Upper lobe of left lung (tissue), 6 donors: ENCODE measurements at regions not wholly inside any gene's neighbourhood (a gene's known extent, or its start where the extent isn't known, plus 50 kb on each side); places are given as distances from the start of the nearest gene placed in this dataset.
A peak's percentile ranks its signal among the peaks of the same experiment; 100 is the strongest.

Experiments used
- ATAC-seq, 2 donors: fragments of 200-7000 bp; cut with Tn5 transposase; one replicate each; pipeline ENCODE4 v1.9.1; 2022; ENCODE audit warnings: mild to moderate bottlenecking in 2 of 2, moderate library complexity in 2 of 2; ENCODE audit not compliant: low FRiP score in 2 of 2
- DNase-seq, 2 donors: peaks; one replicate each; pipeline ENCODE4 v3.0.0-alpha.2; 2019 to 2020
- H3K27ac ChIP-seq, 4 donors: fragments of 200-600 bp; sonication (generic); one replicate each; pipeline ENCODE4 v1.5.1; 2016 to 2019
- H3K27me3 ChIP-seq, 4 donors: fragments of 200-600 bp; sonication (generic); one replicate each; pipeline ENCODE4 v1.5.1; 2017 to 2019
- H3K36me3 ChIP-seq, 4 donors: fragments of 200-600 bp; sonication (generic); one replicate each; pipeline ENCODE4 v1.5.1; 2016 to 2019
- H3K4me1 ChIP-seq, 4 donors: fragments of 200-600 bp; sonication (generic); one replicate each; pipeline ENCODE4 v1.5.1; 2018 to 2019
- H3K4me3 ChIP-seq, 4 donors: fragments of 200-600 bp; sonication (generic); one replicate each; pipeline ENCODE4 v1.5.1; 2017 to 2019; ENCODE audit warnings: mild to moderate bottlenecking in 2 of 4, moderate library complexity in 1 of 4
- H3K9me3 ChIP-seq, 4 donors: fragments of 200-600 bp; sonication (generic); one replicate each; pipeline ENCODE4 v1.5.1; 2018 to 2019
- CTCF ChIP-seq, 6 experiments: fragments of 450-650 bp in 4 of 6; fragments of 200-600 bp in 2 of 6; sonication (generic) in 2 of 6; IDR thresholded peaks; one replicate each; pipeline ENCODE4 v1.5.1; 2016 to 2019; ENCODE audit warnings: antibody characterized with exemption in 6 of 6
- EP300 ChIP-seq, 4 donors: sonication (generic); formaldehyde crosslinking; IDR thresholded peaks; one replicate each; pipeline ENCODE4 v1.5.1; 2017; ENCODE audit warnings: antibody characterized with exemption in 4 of 4, control low read depth in 2 of 4
- POLR2A ChIP-seq, 4 donors: fragments of 450-650 bp; IDR thresholded peaks; one replicate each; pipeline ENCODE4 v1.5.1; 2016 to 2017; ENCODE audit warnings: antibody characterized with exemption in 4 of 4, mild to moderate bottlenecking in 2 of 4
- POLR2AphosphoS5 ChIP-seq, 2 donors: sonication (generic); formaldehyde crosslinking; IDR thresholded peaks; one replicate each; pipeline ENCODE4 v1.5.1; 2017; ENCODE audit warnings: antibody characterized with exemption in 2 of 2
- WGBS, 2 donors: methylation state at CpG; one replicate each; pipeline ENCODE4 v1.1.5; 2017 to 2018; 5-methylcytosine and 5-hydroxymethylcytosine counted together
- donor health status: DM: no; HTN: no; CAD: no; lungs with moderate emphysema.
- donor health status: DM: no; HTN: yes; CAD: no; lungs with severe emphysema.

DNA sequence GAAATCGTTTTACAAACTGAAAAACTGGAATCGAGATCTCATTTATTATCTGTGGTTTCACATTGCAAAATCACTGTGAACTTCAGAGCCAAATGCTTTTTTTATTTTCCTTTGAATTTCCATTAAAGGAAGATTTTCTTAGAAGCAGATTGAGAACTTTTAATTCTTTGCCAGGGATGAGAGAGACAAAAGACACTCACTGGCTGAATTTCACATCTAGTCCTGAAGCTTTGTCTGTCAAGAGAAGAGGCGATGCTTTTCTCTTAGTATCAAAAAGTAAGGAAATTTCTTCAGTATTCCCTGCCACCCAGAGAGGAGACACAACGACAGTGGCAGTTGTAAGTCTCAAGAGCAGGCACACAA, 141.8 kb downstream of the TMEM200A start:
- Histone ChIP-seq H3K4me1 (no peaks in the 10 kb centered on the region), H3K27me3 (no peaks in the 10 kb centered on the region), H3K4me3 (no peak overlapping the region), H3K27ac (no peak overlapping the region), H3K36me3 (no peaks in the 10 kb centered on the region), H3K9me3 (no peaks in the 10 kb centered on the region)
- no peak for TF ChIP-seq CTCF (IDR thresholded peaks at IDR 0.05)
- TF ChIP-seq POLR2A (IDR thresholded peaks at IDR 0.05) = no peak
- no peak for TF ChIP-seq POLR2AphosphoS5 (IDR thresholded peaks at IDR 0.05)
- TF ChIP-seq EP300 (IDR thresholded peaks at IDR 0.05) = no peak
- ATAC-seq (peak in 1 of 2 donors; percentile 26), DNase-seq (no peak)
- WGBS, 2 donors = 71 to 75% methylated on average over 4 of the region's 4 CpGs

DNA sequence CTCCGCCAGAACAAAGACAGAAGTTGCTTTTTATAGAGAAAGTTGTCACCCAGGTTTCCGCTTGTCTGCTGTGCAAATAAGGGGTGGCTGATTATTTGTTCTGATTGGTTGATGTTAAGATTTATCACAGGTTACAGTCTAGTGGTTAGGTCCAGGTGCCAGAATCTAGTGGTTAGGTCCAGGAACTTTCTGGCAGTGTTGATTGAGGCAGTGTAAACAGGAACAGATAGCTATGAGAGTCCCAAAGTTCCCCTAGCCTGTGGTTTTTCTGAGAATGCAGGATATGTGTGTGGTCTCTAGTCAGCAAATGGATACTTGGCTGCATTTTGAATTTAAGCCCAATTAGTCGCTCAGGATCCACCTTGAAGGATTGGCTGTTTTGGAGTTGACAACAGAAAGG, 148.0 kb downstream of the TMEM200A start:
- DNase-seq (no peak), ATAC-seq (peak in 1 of 2 donors; percentile 39)
- peaks cover 0 to 2% (median 0%) of the 10 kb centered on the region in 4 donors for H3K4me1 ChIP-seq
- no peaks in the 10 kb centered on the region for H3K36me3 ChIP-seq
- WGBS, 2 donors = 32 to 51% methylated on average over 3 of the region's 3 CpGs
- H3K27me3 ChIP-seq = no peaks in the 10 kb centered on the region
- H3K4me3 ChIP-seq = no peak overlapping the region
- TF ChIP-seq POLR2AphosphoS5 (IDR thresholded peaks at IDR 0.05) = peak in 1 of 2 donors; percentile 13
- TF ChIP-seq CTCF (IDR thresholded peaks at IDR 0.05) = no peak
- TF ChIP-seq EP300 (IDR thresholded peaks at IDR 0.05) = no peak
- TF ChIP-seq POLR2A (IDR thresholded peaks at IDR 0.05) = no peak
- no peaks in the 10 kb centered on the region for H3K9me3 ChIP-seq
- no peak overlapping the region for H3K27ac ChIP-seq

DNA sequence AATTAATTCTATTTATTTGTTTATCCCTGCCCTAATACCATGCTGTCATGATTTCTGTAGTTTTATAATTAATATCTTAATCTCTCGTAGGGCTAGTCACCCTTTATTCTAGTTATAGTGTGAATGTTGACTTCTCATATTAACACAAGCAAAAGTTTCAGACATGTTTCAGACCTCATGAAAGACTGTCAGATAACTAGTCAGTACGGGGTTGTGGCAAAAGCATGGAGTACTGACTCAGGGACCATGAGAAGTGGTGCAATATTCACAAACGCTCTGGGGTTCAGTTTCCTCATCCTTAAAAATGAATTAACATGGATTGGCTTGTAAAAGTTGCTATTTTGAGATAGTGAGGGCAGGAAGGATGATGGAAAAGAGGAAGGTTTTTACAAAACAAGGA, 148.9 kb downstream of the TMEM200A start:
- DNase-seq = no peak

GRCh38 chr6:130515306-130515705, 149.5 kb downstream of the TMEM200A start:
- WGBS, 2 donors = 87 to 88% methylated on average over 4 of the region's 4 CpGs
- no peak for ATAC-seq

More for the DNA sequence above, 148.9 kb downstream of the TMEM200A start:
- H3K9me3 ChIP-seq = no peaks in the 10 kb centered on the region
- no peak overlapping the region for H3K4me3 ChIP-seq
- 72 to 81% methylated on average over 3 of the region's 3 CpGs for WGBS, 2 donors
- H3K27me3 ChIP-seq = no peaks in the 10 kb centered on the region
- no peak for TF ChIP-seq CTCF (IDR thresholded peaks at IDR 0.05)
- no peak for TF ChIP-seq POLR2AphosphoS5 (IDR thresholded peaks at IDR 0.05)
- TF ChIP-seq POLR2A (IDR thresholded peaks at IDR 0.05) = no peak
- TF ChIP-seq EP300 (IDR thresholded peaks at IDR 0.05) = no peak
- no peak overlapping the region for H3K27ac ChIP-seq
- no peak for ATAC-seq
- H3K36me3 ChIP-seq = no peaks in the 10 kb centered on the region
- H3K4me1 ChIP-seq = peaks cover 0 to 2% (median 0%) of the 10 kb centered on the region in 4 donors

More at GRCh38 chr6:130515306-130515705, 149.5 kb downstream of the TMEM200A start:
- H3K27ac ChIP-seq = no peak overlapping the region
- no peaks in the 10 kb centered on the region for H3K36me3 ChIP-seq
- peaks cover 0 to 2% (median 0%) of the 10 kb centered on the region in 4 donors for H3K4me1 ChIP-seq
- H3K9me3 ChIP-seq = no peaks in the 10 kb centered on the region
- no peak for DNase-seq
- TF ChIP-seq CTCF (IDR thresholded peaks at IDR 0.05) = no peak
- TF ChIP-seq POLR2A (IDR thresholded peaks at IDR 0.05) = no peak
- no peak for TF ChIP-seq POLR2AphosphoS5 (IDR thresholded peaks at IDR 0.05)
- no peak for TF ChIP-seq EP300 (IDR thresholded peaks at IDR 0.05)
- H3K27me3 ChIP-seq = no peaks in the 10 kb centered on the region
- no peak overlapping the region for H3K4me3 ChIP-seq
